ENCODE measurements at regions not wholly inside any gene's neighbourhood (a gene's known extent, or its start where the extent isn't known, plus 50 kb on each side); places are given as distances from the start of the nearest gene placed in this dataset.
"Not testable (repeated sequence)": the region's sequence is repeated elsewhere in the genome, so short reads cannot be mapped to it uniquely, and the experiment has no call there.

- H3K4me3 ChIP-seq = no peak overlapping the region
- TF ChIP-seq, protein P1, sequence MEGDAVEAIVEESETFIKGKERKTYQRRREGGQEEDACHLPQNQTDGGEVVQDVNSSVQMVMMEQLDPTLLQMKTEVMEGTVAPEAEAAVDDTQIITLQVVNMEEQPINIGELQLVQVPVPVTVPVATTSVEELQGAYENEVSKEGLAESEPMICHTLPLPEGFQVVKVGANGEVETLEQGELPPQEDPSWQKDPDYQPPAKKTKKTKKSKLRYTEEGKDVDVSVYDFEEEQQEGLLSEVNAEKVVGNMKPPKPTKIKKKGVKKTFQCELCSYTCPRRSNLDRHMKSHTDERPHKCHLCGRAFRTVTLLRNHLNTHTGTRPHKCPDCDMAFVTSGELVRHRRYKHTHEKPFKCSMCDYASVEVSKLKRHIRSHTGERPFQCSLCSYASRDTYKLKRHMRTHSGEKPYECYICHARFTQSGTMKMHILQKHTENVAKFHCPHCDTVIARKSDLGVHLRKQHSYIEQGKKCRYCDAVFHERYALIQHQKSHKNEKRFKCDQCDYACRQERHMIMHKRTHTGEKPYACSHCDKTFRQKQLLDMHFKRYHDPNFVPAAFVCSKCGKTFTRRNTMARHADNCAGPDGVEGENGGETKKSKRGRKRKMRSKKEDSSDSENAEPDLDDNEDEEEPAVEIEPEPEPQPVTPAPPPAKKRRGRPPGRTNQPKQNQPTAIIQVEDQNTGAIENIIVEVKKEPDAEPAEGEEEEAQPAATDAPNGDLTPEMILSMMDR (IDR thresholded peaks at IDR 0.05) = no peak
- peaks cover 8% of the 10 kb centered on the region for H3K9me3 ChIP-seq
- no peaks in the 10 kb centered on the region for H3K36me3 ChIP-seq
- no peak for DNase-seq
- no peak overlapping the region for H3K27ac ChIP-seq
- peaks cover 10% of the 10 kb centered on the region for H3K4me1 ChIP-seq
- H3K27me3 ChIP-seq = no peaks in the 10 kb centered on the region
- intact Hi-C loops (cut with DNase I) = no loop called here
- ATAC-seq = no peak
Observed at GRCh38 chr12:124216966-124217365, 77.9 kb upstream of the RFLNA start.

- DNase-seq (no peak), ATAC-seq (no peak)
- peak overlapping the region; percentile 14 for H3K4me3 ChIP-seq
- TF ChIP-seq, protein P1 (IDR thresholded peaks at IDR 0.05) = no peak
- no peaks in the 10 kb centered on the region for H3K36me3 ChIP-seq
- H3K4me1 ChIP-seq = peaks cover 10% of the 10 kb centered on the region
- intact Hi-C loops (cut with DNase I) = no loop called here
- H3K27me3 ChIP-seq = no peaks in the 10 kb centered on the region
- peaks cover 8% of the 10 kb centered on the region for H3K9me3 ChIP-seq
- H3K27ac ChIP-seq = no peak overlapping the region
Observed at GRCh38 chr12:124217508-124218242, 77.2 kb upstream of the RFLNA start.

- Histone ChIP-seq H3K27ac (no peak overlapping the region), H3K4me3 (no peak overlapping the region)
Observed at GRCh38 chr12:124218243-124218560, 76.7 kb upstream of the RFLNA start.

GRCh38 chr12:124218650-124219049, 76.2 kb upstream of the RFLNA start:
- H3K27ac ChIP-seq; intact Hi-C loops (cut with DNase I); DNase-seq; ATAC-seq; H3K4me3 ChIP-seq; H3K36me3 ChIP-seq; H3K9me3 ChIP-seq; H3K27me3 ChIP-seq: not testable (repeated sequence)
- H3K4me1 ChIP-seq = peaks cover 10% of the 10 kb centered on the region

More at GRCh38 chr12:124218243-124218560, 76.7 kb upstream of the RFLNA start:
- Histone ChIP-seq H3K36me3 (no peaks in the 10 kb centered on the region), H3K4me1 (peaks cover 10% of the 10 kb centered on the region), H3K9me3 (peaks cover 8% of the 10 kb centered on the region), H3K27me3 (no peaks in the 10 kb centered on the region)
- intact Hi-C loops (cut with DNase I) = no loop called here
- DNase-seq (no peak), ATAC-seq (no peak)
- TF ChIP-seq, protein P1 (IDR thresholded peaks at IDR 0.05) = no peak

GRCh38 chr12:124222368-124223245, 72.3 kb upstream of the RFLNA start:
- DNase-seq = no peak
- intact Hi-C loops (cut with DNase I) = no loop called here
- TF ChIP-seq, protein P1 (IDR thresholded peaks at IDR 0.05) = no peak
- ATAC-seq = no peak
- no peaks in the 10 kb centered on the region for H3K27me3 ChIP-seq
- no peaks in the 10 kb centered on the region for H3K9me3 ChIP-seq
- no peak overlapping the region for H3K4me3 ChIP-seq
- H3K36me3 ChIP-seq = no peaks in the 10 kb centered on the region
- H3K27ac ChIP-seq = no peak overlapping the region
- peaks cover 8% of the 10 kb centered on the region for H3K4me1 ChIP-seq

- DNase-seq; H3K36me3 ChIP-seq; H3K27ac ChIP-seq; H3K4me3 ChIP-seq; H3K9me3 ChIP-seq; ATAC-seq; H3K27me3 ChIP-seq; intact Hi-C loops (cut with DNase I); H3K4me1 ChIP-seq: not testable (repeated sequence)
Observed at GRCh38 chr12:124223733-124224138, 71.2 kb upstream of the RFLNA start.

All from upper lobe of right lung (tissue), 1 donor.